NT2/D1 (cell line): ENCODE measurements at regions not wholly inside any gene's neighbourhood (a gene's known extent, or its start where the extent isn't known, plus 50 kb on each side); places are given as distances from the start of the nearest gene placed in this dataset.

Experiments used
- DNase-seq: peaks from one replicate; pipeline ENCODE4 v3.0.0-alpha.2; 2011; ENCODE audit warnings: low read depth, low spot score
- H3K27me3 ChIP-seq: 2 replicates; pipeline ENCODE4 v1.6.0; 2011; ENCODE audit warnings: mild to moderate bottlenecking; ENCODE audit not compliant: insufficient read length, insufficient read depth
- H3K36me3 ChIP-seq: 2 replicates; pipeline ENCODE4 v1.6.1; 2011; ENCODE audit warnings: mild to moderate bottlenecking, low read length, mixed read lengths; ENCODE audit not compliant: insufficient read depth, insufficient read length
- H3K4me1 ChIP-seq: 2 replicates; pipeline ENCODE4 v1.5.1; 2011; ENCODE audit not compliant: insufficient read depth, insufficient read length
- H3K4me3 ChIP-seq: 2 replicates; pipeline ENCODE4 v1.5.1; 2011; ENCODE audit warnings: low read depth; ENCODE audit not compliant: insufficient read length
- H3K9ac ChIP-seq: 2 replicates; pipeline ENCODE4 v1.6.0; 2011; ENCODE audit warnings: low read depth; ENCODE audit not compliant: insufficient read length
- H3K9me3 ChIP-seq: 2 replicates; pipeline ENCODE4 v1.5.1; 2011; ENCODE audit warnings: mild to moderate bottlenecking, low read length; ENCODE audit not compliant: insufficient read depth
- SUZ12 ChIP-seq: IDR thresholded peaks from 2 replicates; pipeline ENCODE4 v1.6.1; 2011; ENCODE audit not compliant: insufficient read length, insufficient read depth; ENCODE audit errors: extremely low read depth
- YY1 ChIP-seq: IDR thresholded peaks from 2 replicates; pipeline ENCODE4 v1.6.1; 2011; ENCODE audit not compliant: insufficient read length, insufficient read depth
- ZNF274 ChIP-seq: IDR thresholded peaks from 2 replicates; pipeline ENCODE4 v1.6.1; 2011; ENCODE audit warnings: mild to moderate bottlenecking, low read depth, low read length

- no peaks in the 10 kb centered on the region for H3K36me3 ChIP-seq
- H3K4me1 ChIP-seq, result no peaks in the 10 kb centered on the region
- no peaks in the 10 kb centered on the region for H3K27me3 ChIP-seq
- no peak for TF ChIP-seq YY1
- no peak for TF ChIP-seq ZNF274
- no peak overlapping the region for H3K4me3 ChIP-seq
- no peaks in the 10 kb centered on the region for H3K9me3 ChIP-seq
- no peak overlapping the region for H3K9ac ChIP-seq
- DNase-seq, result no peak
Observed at GRCh38 chr5:30413540-30413939, 779.9 kb upstream of the CDH6 start.

GRCh38 chr5:30405821-30406220, 787.7 kb upstream of the CDH6 start:
- no peaks in the 10 kb centered on the region for H3K4me1 ChIP-seq

GRCh38 chr5:30401479-30402058, 791.9 kb upstream of the CDH6 start:
- TF ChIP-seq SUZ12, result no peak
- no peak for TF ChIP-seq ZNF274
- no peak for TF ChIP-seq YY1
- Histone ChIP-seq H3K9me3 (no peaks in the 10 kb centered on the region), H3K36me3 (no peaks in the 10 kb centered on the region), H3K4me1 (no peaks in the 10 kb centered on the region), H3K9ac (no peak overlapping the region), H3K4me3 (no peak overlapping the region), H3K27me3 (no peaks in the 10 kb centered on the region)
- peak; percentile 20 for DNase-seq

More at GRCh38 chr5:30405821-30406220, 787.7 kb upstream of the CDH6 start:
- DNase-seq, result no peak
- no peaks in the 10 kb centered on the region for H3K36me3 ChIP-seq
- H3K4me3 ChIP-seq, result no peak overlapping the region
- TF ChIP-seq YY1 (no peak), ZNF274 (no peak), SUZ12 (no peak)
- no peaks in the 10 kb centered on the region for H3K27me3 ChIP-seq
- H3K9me3 ChIP-seq, result no peaks in the 10 kb centered on the region
- H3K9ac ChIP-seq, result no peak overlapping the region

GRCh38 chr5:30398423-30398822, 795.1 kb upstream of the CDH6 start:
- no peaks in the 10 kb centered on the region for H3K4me1 ChIP-seq
- TF ChIP-seq ZNF274 (no peak), SUZ12 (no peak), YY1 (no peak)
- no peaks in the 10 kb centered on the region for H3K27me3 ChIP-seq
- H3K9ac ChIP-seq, result no peak overlapping the region
- H3K36me3 ChIP-seq, result no peaks in the 10 kb centered on the region
- H3K4me3 ChIP-seq, result no peak overlapping the region
- DNase-seq, result no peak
- H3K9me3 ChIP-seq, result no peaks in the 10 kb centered on the region

DNA sequence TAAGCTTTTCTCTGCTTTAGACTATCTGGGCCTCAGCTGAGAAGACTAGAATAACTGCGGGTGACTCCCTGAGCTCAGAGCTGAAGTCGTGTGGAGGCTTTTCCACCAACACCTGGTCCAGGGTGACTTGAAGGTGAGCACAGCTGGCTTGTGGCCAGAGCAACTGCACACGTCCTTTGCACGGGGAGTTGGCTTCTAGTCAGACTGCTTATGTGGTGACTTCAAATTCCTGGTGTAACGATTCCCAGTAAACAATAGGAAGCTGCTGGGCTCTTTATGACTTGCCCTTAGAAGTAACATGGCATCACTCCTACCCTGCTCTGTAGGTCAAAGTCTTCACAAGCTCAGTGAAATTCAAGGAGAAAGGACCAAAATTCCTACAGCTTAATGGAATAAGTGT, 800.6 kb upstream of the CDH6 start:
- no peak overlapping the region for H3K9ac ChIP-seq
- H3K4me1 ChIP-seq, result no peaks in the 10 kb centered on the region
- no peak for TF ChIP-seq SUZ12
- no peak for TF ChIP-seq ZNF274
- no peak for TF ChIP-seq YY1
- no peak overlapping the region for H3K4me3 ChIP-seq
- no peak for DNase-seq
- no peaks in the 10 kb centered on the region for H3K36me3 ChIP-seq
- 0 out of 2 replicates have a peak, but pooled peaks cover 3% of the 10 kb centered on the region for H3K9me3 ChIP-seq
- H3K27me3 ChIP-seq, result no peaks in the 10 kb centered on the region

DNA sequence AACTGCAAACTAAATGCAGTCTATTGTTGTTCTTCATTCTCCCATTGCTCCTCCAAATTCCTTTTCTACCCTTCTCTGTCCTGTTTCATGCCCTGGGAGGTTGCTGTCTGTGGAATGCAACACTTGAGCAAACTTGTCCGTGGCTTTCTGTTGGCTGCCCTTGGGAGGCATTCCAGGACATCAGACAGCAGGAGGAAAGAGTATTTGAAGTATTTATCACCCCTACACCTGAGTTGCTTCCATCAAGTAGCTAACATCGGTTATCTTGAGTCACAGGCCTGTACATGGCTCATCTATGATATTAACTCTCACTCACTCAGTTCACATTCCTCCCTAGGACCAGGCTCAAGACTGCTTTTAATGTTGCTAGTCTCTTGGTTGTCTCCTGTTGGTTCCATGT, 803.4 kb upstream of the CDH6 start:
- H3K4me3 ChIP-seq, result no peak overlapping the region
- no peak overlapping the region for H3K9ac ChIP-seq
- no peak for TF ChIP-seq ZNF274
- no peak for TF ChIP-seq SUZ12
- TF ChIP-seq YY1, result no peak
- DNase-seq, result no peak
- H3K4me1 ChIP-seq, result no peaks in the 10 kb centered on the region
- 0 out of 2 replicates have a peak, but pooled peaks cover 3% of the 10 kb centered on the region for H3K9me3 ChIP-seq
- H3K36me3 ChIP-seq, result no peaks in the 10 kb centered on the region
- no peaks in the 10 kb centered on the region for H3K27me3 ChIP-seq

DNA sequence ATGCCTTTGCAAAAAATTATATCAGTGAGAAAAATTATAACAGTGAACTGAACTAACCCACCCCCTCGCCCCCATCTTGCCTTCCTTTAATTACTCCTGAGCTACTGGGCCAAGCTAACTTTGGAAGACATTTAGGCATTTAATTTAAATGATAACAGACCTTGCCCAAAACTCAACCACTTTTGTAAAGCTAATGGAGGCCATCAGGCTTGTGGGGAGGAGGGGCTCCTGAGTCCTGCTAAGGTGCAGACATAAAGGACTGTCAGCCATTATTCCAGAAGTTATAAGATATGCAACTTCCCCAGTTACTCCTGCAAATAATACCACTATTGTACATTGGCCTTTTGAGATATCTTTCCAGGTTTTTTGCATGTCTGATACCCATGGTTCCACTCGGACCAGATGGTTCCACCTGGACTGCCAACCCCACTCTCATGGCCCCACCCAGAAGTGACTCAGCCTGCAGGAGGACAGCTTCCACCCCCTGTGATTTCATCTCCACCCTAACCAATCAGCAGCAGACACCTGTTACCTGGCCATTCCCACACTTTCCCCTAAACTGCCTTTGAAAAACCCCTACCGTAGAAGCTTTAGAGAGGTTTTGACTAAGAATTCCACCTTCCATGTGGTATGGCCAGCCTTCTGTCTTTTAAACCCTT, 805.4 kb upstream of the CDH6 start:
- no peak overlapping the region for H3K9ac ChIP-seq
- no peak for TF ChIP-seq YY1
- no peak for TF ChIP-seq SUZ12
- no peak for TF ChIP-seq ZNF274
- 0 out of 2 replicates have a peak, but pooled peaks cover 3% of the 10 kb centered on the region for H3K9me3 ChIP-seq
- no peak overlapping the region for H3K4me3 ChIP-seq
- H3K36me3 ChIP-seq, result no peaks in the 10 kb centered on the region
- DNase-seq, result peak; percentile 27
- H3K27me3 ChIP-seq, result no peaks in the 10 kb centered on the region
- H3K4me1 ChIP-seq, result no peaks in the 10 kb centered on the region
